ENCODE measurements at regions not wholly inside any gene's neighbourhood (a gene's known extent, or its start where the extent isn't known, plus 50 kb on each side); places are given as distances from the start of the nearest gene placed in this dataset.

- TF ChIP-seq CTCF (conservative IDR thresholded peaks at IDR 0.05) = no peak
- no peak for TF ChIP-seq EZH2 (IDR thresholded peaks at IDR 0.05; ENCODE audit: low read depth)
Measured at GRCh38 chr3:13265016-13265415, 155.1 kb downstream of the NUP210 start.
